H1 (cell line): ENCODE measurements at regions not wholly inside any gene's neighbourhood (a gene's known extent, or its start where the extent isn't known, plus 50 kb on each side); places are given as distances from the start of the nearest gene placed in this dataset.

Source experiments
- CTCF ChIA-PET: fragments of 300-600 bp; sonication (Branson Sonifier 250); formaldehyde crosslinking; loops from one replicate; lab custom pipeline; 2021; ENCODE audit not compliant: partially characterized antibody; lab: Charles Lee
- POLR2A ChIA-PET: fragments of 300-600 bp; sonication (Branson Sonifier 250); formaldehyde crosslinking; loops from one replicate; lab custom pipeline; 2021; ENCODE audit warnings: inconsistent platforms; ENCODE audit not compliant: partially characterized antibody; lab: Charles Lee
- DNase-seq, 2 experiments: peaks; one replicate each; pipeline versions ENCODE4 v3.0.0 to v3.0.0-alpha.2; 2010 to 2022; ENCODE audit warnings: low spot score in 2 of 2, low read depth in 1 of 2, mixed read lengths in 1 of 2
- FAIRE-seq: peaks from 2 replicates; lab custom pipeline; 2011; peaks lifted over from hg19 to GRCh38; lab: Jason Lieb, UNC
- H2AFZ ChIP-seq: 2 replicates; pipeline ENCODE4 v1.8.1; 2012; ENCODE audit warnings: low read length, inconsistent platforms
- H2AK5ac ChIP-seq: 2 replicates; pipeline ENCODE4 v1.6.1; 2013; ENCODE audit warnings: low read depth, low read length
- H2BK120ac ChIP-seq: replicated peaks from 2 replicates; pipeline ENCODE3; 2013; ENCODE audit warnings: low read depth, low read length, inconsistent platforms
- H2BK12ac ChIP-seq: 2 replicates; pipeline ENCODE4 v1.6.1; 2013; ENCODE audit warnings: low read depth, low read length
- H2BK15ac ChIP-seq: 2 replicates; pipeline ENCODE4 v1.6.1; 2013; ENCODE audit warnings: low read length
- H2BK20ac ChIP-seq: 2 replicates; pipeline ENCODE4 v1.6.1; 2013; ENCODE audit warnings: low read length
- H2BK5ac ChIP-seq: 2 replicates; pipeline ENCODE4 v1.6.1; 2013; ENCODE audit warnings: low read depth, low read length
- H3K14ac ChIP-seq: 2 replicates; pipeline ENCODE4 v1.6.1; 2013; ENCODE audit warnings: inconsistent platforms; ENCODE audit not compliant: insufficient read length
- H3K18ac ChIP-seq: 2 replicates; pipeline ENCODE4 v1.6.1; 2013; ENCODE audit warnings: low read length; ENCODE audit errors: extremely low read depth
- H3K23ac ChIP-seq: 2 replicates; pipeline ENCODE4 v1.6.1; 2013; ENCODE audit warnings: inconsistent platforms; ENCODE audit not compliant: insufficient read length
- H3K23me2 ChIP-seq: 2 replicates; pipeline ENCODE4 v1.6.1; 2013; ENCODE audit warnings: low read depth, low read length
- H3K27ac ChIP-seq: 2 replicates; pipeline ENCODE4 v1.6.1; 2011; ENCODE audit warnings: low read depth, low read length, inconsistent platforms
- H3K27me3 ChIP-seq, 4 experiments: replicated peaks in 1 of 4; 1 replicate in 1 of 4; 2 replicates in 3 of 4; pipeline versions ENCODE4 v1.6.1 to v1.8.1; 2011 to 2013; ENCODE audit warnings: low read length in 3 of 4, mild to moderate bottlenecking in 3 of 4, inconsistent platforms in 2 of 4, mixed read lengths in 2 of 4, moderate library complexity in 1 of 4; ENCODE audit not compliant: control insufficient read depth in 3 of 4, insufficient read depth in 3 of 4; ENCODE audit errors: extremely low read depth in 1 of 4
- H3K36me3 ChIP-seq, 4 experiments: 2 replicates each; pipeline versions ENCODE4 v1.6.1 to v1.8.1; 2011 to 2013; ENCODE audit warnings: mild to moderate bottlenecking in 4 of 4, low read length in 3 of 4, moderate library complexity in 2 of 4, control low read depth in 1 of 4, inconsistent platforms in 1 of 4; ENCODE audit not compliant: insufficient read depth in 4 of 4, control insufficient read depth in 2 of 4
- H3K4ac ChIP-seq: replicated peaks from 2 replicates; pipeline ENCODE3; 2013; ENCODE audit warnings: low read length, low read depth, mixed read lengths, inconsistent platforms; ENCODE audit not compliant: insufficient read length
- H3K4me1 ChIP-seq, 4 experiments: replicated peaks in 1 of 4; 1 replicate in 1 of 4; 2 replicates in 3 of 4; pipeline versions ENCODE4 v1.6.1 to v1.8.1; 2011 to 2013; ENCODE audit warnings: low read length in 3 of 4, inconsistent platforms in 2 of 4, mixed read lengths in 1 of 4; ENCODE audit not compliant: insufficient read depth in 4 of 4, control insufficient read depth in 3 of 4
- H3K4me2 ChIP-seq, 2 experiments: 2 replicates each; pipeline versions ENCODE4 v1.6.1 to v1.8.1; 2011 to 2013; ENCODE audit warnings: low read depth in 2 of 2, low read length in 2 of 2, control low read depth in 1 of 2, inconsistent platforms in 1 of 2, mild to moderate bottlenecking in 1 of 2; ENCODE audit not compliant: insufficient read depth in 1 of 2
- H3K4me3 ChIP-seq, 4 experiments: fragments of 200-600, 300-600 bp in 1 of 4; sonication (generic), shearing (Covaris generic), sonication (Bioruptor Twin) in 1 of 4; 2 replicates each; pipeline versions ENCODE4 v1.5.1 to v1.8.1; 2011 to 2016; ENCODE audit warnings: low read length in 4 of 4, low read depth in 3 of 4, control low read depth in 2 of 4, inconsistent platforms in 2 of 4, mild to moderate bottlenecking in 2 of 4, mixed read lengths in 1 of 4, moderate library complexity in 1 of 4; ENCODE audit not compliant: insufficient read depth in 2 of 4; ENCODE audit errors: extremely low read depth in 1 of 4
- H3K56ac ChIP-seq: replicated peaks from 2 replicates; pipeline ENCODE3; 2013; ENCODE audit warnings: low read depth, mild to moderate bottlenecking, mixed read lengths, low read length, inconsistent platforms; ENCODE audit not compliant: insufficient read length
- H3K79me1 ChIP-seq: 2 replicates; pipeline ENCODE4 v1.6.1; 2013; ENCODE audit warnings: low read depth, low read length, control low read depth
- H3K79me2 ChIP-seq, 2 experiments: 2 replicates each; pipeline versions ENCODE4 v1.6.1 to v1.8.1; 2012 to 2013; ENCODE audit warnings: low read length in 2 of 2, mild to moderate bottlenecking in 2 of 2, inconsistent platforms in 1 of 2; ENCODE audit not compliant: insufficient read depth in 2 of 2, control insufficient read depth in 1 of 2
- H3K9ac ChIP-seq, 4 experiments: replicated peaks in 1 of 4; 1 replicate in 1 of 4; 2 replicates in 3 of 4; pipeline versions ENCODE4 v1.6.1 to v1.8.1; 2011 to 2013; ENCODE audit warnings: low read depth in 3 of 4, low read length in 3 of 4, control low read depth in 2 of 4, mild to moderate bottlenecking in 2 of 4, moderate library complexity in 2 of 4, inconsistent platforms in 1 of 4; ENCODE audit errors: extremely low read depth in 1 of 4
- H3K9me3 ChIP-seq, 2 experiments: 2 replicates each; pipeline versions ENCODE4 v1.6.1 to v1.8.1; 2012 to 2013; ENCODE audit warnings: mild to moderate bottlenecking in 2 of 2, moderate library complexity in 2 of 2, control low read depth in 1 of 2, inconsistent platforms in 1 of 2, low read depth in 1 of 2, low read length in 1 of 2, mixed read lengths in 1 of 2; ENCODE audit not compliant: insufficient read depth in 2 of 2
- H4K20me1 ChIP-seq, 2 experiments: replicated peaks in 1 of 2; 2 replicates each; pipeline versions ENCODE3 to v1.8.1; 2011 to 2013; ENCODE audit warnings: inconsistent platforms in 2 of 2, low read length in 2 of 2, mild to moderate bottlenecking in 1 of 2; ENCODE audit not compliant: insufficient read depth in 2 of 2, control insufficient read depth in 1 of 2
- H4K5ac ChIP-seq: 2 replicates; pipeline ENCODE4 v1.6.1; 2013; ENCODE audit warnings: low read length, low read depth, mixed read lengths, inconsistent platforms; ENCODE audit not compliant: insufficient read length
- H4K8ac ChIP-seq: 2 replicates; pipeline ENCODE4 v1.8.0; 2013; ENCODE audit warnings: mild to moderate bottlenecking, moderate library complexity, low read length, inconsistent platforms; ENCODE audit not compliant: insufficient read depth; ENCODE audit errors: extremely low read depth
- H4K91ac ChIP-seq: replicated peaks from 2 replicates; pipeline ENCODE3; 2013; ENCODE audit warnings: low read length, mixed read lengths, inconsistent platforms; ENCODE audit not compliant: insufficient read length
- ASH2L ChIP-seq: fragments of 200-600, 300-600 bp; sonication (generic); IDR thresholded peaks from one replicate; pipeline ENCODE4 v1.7.1; 2017; ENCODE audit warnings: low read length
- BCL11A ChIP-seq, 2 experiments: IDR thresholded peaks; one replicate each; pipeline ENCODE4 v1.6.1; 2011; ENCODE audit warnings: low read depth in 2 of 2, low read length in 2 of 2, mild to moderate bottlenecking in 2 of 2
- CHD1 ChIP-seq: IDR thresholded peaks from 2 replicates; pipeline ENCODE4 v1.6.1; 2012; ENCODE audit warnings: low read depth, low read length, improper control_type of control experiment
- CTCF ChIP-seq, 3 experiments: IDR thresholded peaks; 1 replicate in 2 of 3; 2 replicates in 1 of 3; pipeline versions ENCODE4 v1.5.1 to v1.6.1; 2011; ENCODE audit warnings: low read length in 3 of 3, mild to moderate bottlenecking in 3 of 3, inconsistent platforms in 2 of 3, low read depth in 1 of 3, moderate library complexity in 1 of 3; ENCODE audit not compliant: insufficient read depth in 1 of 3; ENCODE audit errors: control extremely low read depth in 1 of 3
- EP300 ChIP-seq, 2 experiments: IDR thresholded peaks; 1 replicate in 1 of 2; 2 replicates in 1 of 2; pipeline ENCODE4 v1.6.1; 2011 to 2012; ENCODE audit warnings: low read depth in 2 of 2, low read length in 2 of 2, mild to moderate bottlenecking in 2 of 2, borderline replicate concordance in 1 of 2, inconsistent platforms in 1 of 2, moderate library complexity in 1 of 2
- RXRA ChIP-seq: IDR thresholded peaks from 2 replicates; pipeline ENCODE4 v1.6.1; 2011; ENCODE audit warnings: low read depth, mild to moderate bottlenecking, low read length, moderate library complexity; ENCODE audit not compliant: insufficient read depth
- SRF ChIP-seq: IDR thresholded peaks from 2 replicates; pipeline ENCODE4 v1.6.1; 2011; ENCODE audit warnings: mild to moderate bottlenecking, low read depth, low read length, moderate library complexity
- WGBS, 2 experiments: shearing (Covaris generic) in 1 of 2; methylation state at CpG; one replicate each; pipeline versions ENCODE4 v1.1.6 to v1.1.7; 2013 to 2015; ENCODE audit warnings: low lambda C conversion rate in 2 of 2, mixed read lengths in 2 of 2, inconsistent platforms in 1 of 2, low coverage in 1 of 2, missing lambda C conversion rate in 1 of 2; ENCODE audit not compliant: insufficient replicate concordance in 2 of 2, insufficient coverage in 1 of 2, insufficient read length in 1 of 2; ENCODE audit errors: extremely low coverage in 1 of 2, missing lambda C conversion rate in 1 of 2; 5-methylcytosine and 5-hydroxymethylcytosine counted together

- Histone ChIP-seq H2AFZ (no peak overlapping the region), H3K56ac (no peak overlapping the region), H3K4ac (no peak overlapping the region), H3K27ac (no peak overlapping the region), H3K23ac (no peak overlapping the region), H3K4me2 (no peak overlapping the region), H4K8ac (no peak overlapping the region), H3K36me3 (no peaks in the 10 kb centered on the region), H3K9me3 (no peaks in the 10 kb centered on the region), H3K27me3 (no peaks in the 10 kb centered on the region; a peak in 2 of 7 replicates), H2BK20ac (no peak overlapping the region), H2BK15ac (no peak overlapping the region), H3K9ac (no peak overlapping the region), H3K79me2 (no peaks in the 10 kb centered on the region), H2BK120ac (no peak overlapping the region), H2AK5ac (no peak overlapping the region), H3K79me1 (no peaks in the 10 kb centered on the region), H3K4me3 (no peak overlapping the region), H2BK5ac (no peak overlapping the region), H3K4me1 (0 out of 7 replicates have a peak, but pooled peaks cover 0 to 2% (median 0%) of the 10 kb centered on the region in 4 experiments), H3K23me2 (no peaks in the 10 kb centered on the region), H3K14ac (no peak overlapping the region), H4K91ac (no peak overlapping the region), H4K5ac (no peak overlapping the region), H2BK12ac (no peak overlapping the region), H4K20me1 (no peaks in the 10 kb centered on the region), H3K18ac (no peak overlapping the region)
- ChIA-PET POLR2A (no interaction called here), CTCF (interaction anchor here (0.8 to 2.0 kb wide), 3 partner anchors 8 to 340 kb away, joined by 3 to 7 read pairs (median 4); no protein-coding TSS in a partner anchor)
- DNase-seq: no peak
- WGBS, 2 experiments: 98% methylated on average over 3 of the region's 3 CpGs; no CpG with 5 or more reads in 1 of the 2 experiments
- no peak for FAIRE-seq
- TF ChIP-seq SRF (no peak), CTCF (IDR thresholded peaks at IDR 0.05; ENCODE audit: control extremely low read depth in 1 of 3, insufficient read depth in 1 of 3, low read depth in 1 of 3, low read length in 3 of 3) (no peak), RXRA (no peak), BCL11A (IDR thresholded peaks at IDR 0.05; ENCODE audit: low read depth in 2 of 2, low read length in 2 of 2) (no peak), CHD1 (no peak), EP300 (IDR thresholded peaks at IDR 0.05; ENCODE audit: borderline replicate concordance in 1 of 2, low read depth in 2 of 2, low read length in 2 of 2) (no peak), ASH2L (no peak)
These were observed 84.6 kb upstream of the PDE1C start for GRCh38 chr7:32154797-32155196.
